A204.1 (cell line): ENCODE measurements at regions not wholly inside any gene's neighbourhood (a gene's known extent, or its start where the extent isn't known, plus 50 kb on each side); places are given as distances from the start of the nearest gene placed in this dataset.

Experiments
- FAIRE-seq: peaks from 2 replicates; lab custom pipeline; 2012; peaks lifted over from hg19 to GRCh38; lab: Jason Lieb, UNC

DNA sequence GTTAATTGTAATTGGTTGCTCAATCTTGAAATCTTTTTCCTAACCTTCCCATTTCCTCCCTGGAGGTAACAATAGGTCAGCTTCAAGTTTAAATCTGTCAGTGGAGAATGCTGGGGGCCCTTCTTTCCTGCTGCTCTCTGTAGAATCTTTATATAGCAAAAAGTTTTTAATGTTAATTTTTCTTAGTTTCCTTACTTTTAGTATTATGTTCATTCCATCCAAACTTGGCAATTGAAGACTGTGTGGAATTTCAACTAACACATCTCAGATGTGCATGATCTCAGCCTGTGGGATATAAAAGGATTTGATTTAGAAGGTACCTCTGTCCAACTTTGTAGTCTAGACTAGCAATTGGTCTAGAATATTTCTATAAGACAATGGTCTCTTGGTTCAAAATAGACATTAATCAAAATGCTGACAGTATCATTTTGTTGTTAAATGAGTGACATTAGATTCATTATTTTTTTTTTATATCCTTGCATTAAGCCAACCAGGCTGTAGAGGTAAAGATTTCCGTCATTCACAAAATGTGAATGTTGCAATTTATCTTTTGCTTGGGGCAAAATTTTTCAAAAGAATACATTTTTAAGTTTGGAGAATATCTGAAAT lies 100.4 kb upstream of the SEMA3A start:
- FAIRE-seq: no peak

DNA sequence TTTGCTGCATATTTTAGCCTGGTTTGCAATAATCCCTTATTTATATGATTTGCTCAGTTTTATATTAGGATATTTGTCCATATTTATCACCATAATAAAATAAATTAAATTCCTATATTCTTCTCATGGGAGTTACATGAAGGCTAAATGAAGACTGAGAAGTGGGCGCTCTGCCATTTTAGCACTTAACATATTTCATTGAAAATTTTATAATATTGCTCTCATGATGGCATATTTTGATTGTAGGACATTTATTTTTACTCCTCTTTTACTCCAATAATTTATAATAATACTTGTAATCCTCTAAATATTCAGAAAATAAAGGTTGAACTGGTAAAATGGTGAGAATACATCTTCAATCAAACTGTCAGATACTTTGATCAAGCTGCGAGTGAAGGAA lies 99.8 kb upstream of the SEMA3A start:
- FAIRE-seq: no peak

DNA sequence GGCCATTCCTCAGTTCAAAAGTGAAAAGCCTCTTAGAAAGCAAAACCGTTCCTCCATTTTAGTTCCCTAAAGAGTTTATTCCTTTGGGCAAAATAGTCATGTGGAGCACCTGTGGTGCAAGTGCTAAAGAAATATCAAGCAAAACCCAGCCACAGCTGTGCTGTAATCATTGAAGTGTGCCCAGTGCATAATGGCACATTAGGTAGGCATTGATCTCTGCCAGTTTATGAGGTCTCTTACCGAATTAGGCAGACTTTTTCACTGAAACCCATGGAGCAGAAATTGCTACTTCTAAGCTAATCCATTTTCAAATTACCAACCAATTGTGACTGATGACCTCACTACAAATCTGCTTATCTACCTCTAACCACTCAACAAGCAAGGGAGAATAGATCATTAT lies 97.2 kb upstream of the SEMA3A start:
- FAIRE-seq: no peak

DNA sequence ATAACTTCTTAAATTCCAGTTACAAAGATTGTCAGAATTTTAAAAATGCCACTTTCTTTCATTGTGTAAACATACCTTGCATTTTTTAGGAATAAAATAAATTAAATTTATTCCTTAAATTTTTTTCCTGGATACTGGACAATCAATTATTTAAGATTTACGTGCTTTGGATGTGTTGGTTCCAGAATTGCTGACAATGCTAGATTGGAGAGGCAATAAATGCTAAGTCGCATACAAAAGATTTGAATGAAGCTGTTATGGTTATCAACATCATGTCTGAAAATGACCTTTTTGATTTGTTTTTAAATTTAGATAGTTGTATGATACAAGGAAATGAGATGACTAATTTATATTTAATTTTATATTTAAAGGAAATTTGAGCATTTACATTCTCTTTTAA lies 89.2 kb upstream of the SEMA3A start:
- no peak for FAIRE-seq

DNA sequence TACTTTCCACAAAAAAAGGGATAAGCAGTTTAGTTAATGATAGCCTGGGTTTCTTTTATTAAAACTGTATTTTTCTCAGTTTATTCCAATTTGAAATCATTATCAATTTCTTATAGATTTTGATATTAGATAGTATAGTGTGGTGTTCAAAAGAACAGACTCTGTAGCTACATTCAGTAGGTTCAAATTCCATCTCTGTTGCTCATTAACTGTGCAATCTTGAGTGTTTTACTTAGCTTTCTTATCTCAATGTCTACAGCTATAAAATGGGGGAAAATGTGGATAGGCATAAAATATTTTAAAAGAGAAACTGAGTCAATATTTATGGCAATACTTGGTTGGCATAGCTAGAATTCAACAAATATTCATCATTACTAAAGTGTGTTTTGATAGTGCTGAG lies 86.9 kb upstream of the SEMA3A start:
- FAIRE-seq: no peak

DNA sequence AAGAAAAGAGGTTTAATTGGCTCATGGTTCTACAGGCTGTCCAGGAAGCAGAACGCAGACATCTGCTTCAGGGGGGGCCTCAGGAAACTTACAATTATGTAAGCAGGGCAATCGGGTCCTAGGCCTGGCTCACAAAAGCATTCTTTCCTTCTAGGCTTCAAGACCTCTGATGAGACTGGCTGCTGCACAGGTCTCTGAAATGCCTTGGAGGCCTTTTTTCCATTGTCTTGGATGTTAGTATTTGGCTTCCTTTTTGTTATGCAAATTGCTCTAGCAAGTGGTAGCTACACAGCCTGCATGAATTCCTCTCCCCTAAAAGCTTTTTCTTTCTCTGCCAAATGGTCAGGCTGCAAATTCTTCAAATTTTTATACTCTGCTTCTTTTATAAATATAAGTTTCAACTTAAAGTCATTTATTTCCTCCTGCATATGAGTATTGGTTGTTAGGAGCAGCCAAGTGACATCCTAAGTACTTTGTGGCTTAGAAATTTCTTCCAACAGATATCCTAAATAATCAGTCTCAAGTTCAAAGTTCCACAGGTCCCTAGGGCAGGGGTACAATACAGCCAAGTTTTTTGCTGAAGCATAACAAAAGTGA lies 83.1 kb upstream of the SEMA3A start:
- no peak for FAIRE-seq

DNA sequence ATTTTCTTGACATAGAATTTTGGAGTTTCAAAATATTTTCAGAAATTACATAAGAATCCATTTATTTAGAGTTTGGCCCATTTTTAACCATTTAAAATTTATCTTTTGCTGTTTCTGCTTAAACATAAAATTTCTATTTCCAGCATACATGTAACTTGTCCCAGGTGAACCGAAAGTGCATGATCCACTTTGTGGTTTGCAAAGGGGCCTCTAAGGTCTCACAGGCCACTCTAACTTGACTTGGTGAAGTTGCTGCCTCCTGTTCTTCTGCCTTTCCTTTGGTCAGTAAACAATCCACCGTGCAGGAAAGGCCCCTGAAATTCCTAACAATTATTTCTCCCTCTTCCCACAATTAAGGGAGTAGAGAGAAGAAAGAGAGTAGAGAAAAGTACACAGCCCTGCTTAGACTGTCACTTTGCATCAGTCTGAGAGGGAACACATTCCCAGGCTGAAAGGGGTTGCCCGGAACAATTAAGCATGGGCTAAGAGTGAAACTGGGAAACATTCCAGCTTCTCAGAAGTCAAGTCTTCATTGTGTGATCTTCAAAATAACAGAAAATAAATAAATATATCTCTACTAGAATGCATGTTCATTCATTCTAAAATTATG lies 79.5 kb upstream of the SEMA3A start:
- no peak for FAIRE-seq

DNA sequence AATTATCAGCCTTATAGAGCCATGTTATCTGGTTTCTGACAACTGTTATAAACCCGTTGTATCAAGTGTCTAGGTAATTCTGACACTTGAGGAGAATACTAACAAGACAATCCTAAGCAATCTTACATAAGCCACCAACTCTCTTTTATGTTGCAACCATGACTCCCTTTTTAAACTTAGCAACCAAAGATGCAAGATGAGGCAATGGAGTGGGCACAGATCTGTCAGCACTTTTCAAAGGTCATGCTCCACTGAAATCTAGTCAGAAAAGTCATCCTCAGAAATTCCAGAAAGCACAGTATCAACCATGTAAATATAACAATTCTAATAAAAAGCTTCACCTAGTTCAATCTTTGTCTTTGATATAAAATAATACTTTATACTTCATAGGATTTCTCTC lies 77.0 kb upstream of the SEMA3A start:
- FAIRE-seq: no peak

DNA sequence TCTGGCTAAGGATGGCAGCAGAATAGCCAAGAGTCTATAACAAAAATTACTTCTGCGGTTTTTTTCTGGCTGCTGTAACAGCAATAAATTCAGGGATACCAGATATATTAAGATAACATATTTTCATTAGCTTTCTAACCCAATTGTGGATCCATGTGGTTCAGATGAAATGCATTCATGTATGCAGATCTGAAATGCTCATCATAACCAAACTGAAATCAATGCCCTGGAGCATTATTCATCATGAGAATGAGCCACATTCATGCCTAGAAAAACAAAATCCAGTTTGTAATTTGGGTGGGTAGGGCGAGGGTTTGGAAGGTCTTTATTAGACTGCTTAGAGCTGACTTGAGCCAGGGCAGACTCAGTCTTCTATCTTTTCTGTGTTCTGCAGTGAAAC lies 69.8 kb upstream of the SEMA3A start:
- no peak for FAIRE-seq

DNA sequence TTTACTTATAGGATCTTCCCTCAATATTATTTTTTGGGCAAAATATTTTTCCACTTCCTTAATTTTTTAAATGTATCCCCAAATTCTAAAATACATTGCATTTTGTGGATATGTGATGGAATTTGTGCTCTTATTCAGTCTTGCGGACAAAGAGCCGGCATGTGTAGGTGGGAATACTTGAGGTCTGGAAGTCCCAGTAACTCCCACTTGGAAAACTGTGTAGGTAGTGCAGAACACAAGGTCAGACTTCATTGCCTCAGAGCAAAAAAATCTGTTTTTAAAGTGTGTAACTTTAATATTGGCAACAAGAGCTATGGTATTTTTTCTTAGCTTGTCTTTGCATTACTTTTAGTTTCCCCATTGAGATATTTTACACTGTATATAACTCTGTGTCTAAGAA lies 68.5 kb upstream of the SEMA3A start:
- FAIRE-seq: no peak

DNA sequence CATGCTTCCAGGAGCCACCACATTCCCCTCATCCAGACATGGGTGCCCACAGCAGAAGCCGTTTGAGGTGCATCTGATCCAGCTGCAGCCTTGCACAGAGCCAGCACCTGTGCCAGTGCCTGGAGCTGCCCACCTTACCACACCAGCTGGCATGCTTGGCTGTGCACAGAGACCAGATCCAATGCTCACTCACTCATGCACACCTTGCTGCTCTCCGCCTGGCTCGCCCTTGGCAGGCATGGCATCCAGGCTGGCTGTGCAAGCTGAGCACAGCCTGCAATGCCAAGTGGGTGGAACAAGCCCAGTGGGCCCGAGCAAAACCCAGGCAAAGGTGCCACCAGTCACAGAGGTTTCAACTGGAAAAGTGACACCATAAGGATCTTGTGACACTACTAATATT lies 66.9 kb upstream of the SEMA3A start:
- FAIRE-seq: no peak

DNA sequence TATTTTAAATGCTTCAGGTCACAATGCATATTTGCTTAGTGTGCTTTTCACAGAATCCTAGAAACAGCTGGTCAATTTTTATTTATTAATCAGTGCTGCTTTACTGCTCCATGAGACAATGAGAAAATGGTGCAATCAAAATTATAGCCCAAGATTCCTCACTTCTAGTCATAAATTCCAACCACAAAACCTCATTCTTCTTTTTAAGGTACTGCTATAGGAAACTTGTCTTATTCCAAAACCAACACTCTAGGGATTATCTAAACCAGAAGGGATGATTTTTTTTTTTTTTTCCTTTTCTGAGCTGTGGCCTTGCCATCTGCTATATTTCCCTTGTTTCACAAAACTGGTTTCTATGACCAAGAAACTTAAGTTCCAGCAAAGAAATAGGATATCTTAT lies 64.0 kb upstream of the SEMA3A start:
- no peak for FAIRE-seq

DNA sequence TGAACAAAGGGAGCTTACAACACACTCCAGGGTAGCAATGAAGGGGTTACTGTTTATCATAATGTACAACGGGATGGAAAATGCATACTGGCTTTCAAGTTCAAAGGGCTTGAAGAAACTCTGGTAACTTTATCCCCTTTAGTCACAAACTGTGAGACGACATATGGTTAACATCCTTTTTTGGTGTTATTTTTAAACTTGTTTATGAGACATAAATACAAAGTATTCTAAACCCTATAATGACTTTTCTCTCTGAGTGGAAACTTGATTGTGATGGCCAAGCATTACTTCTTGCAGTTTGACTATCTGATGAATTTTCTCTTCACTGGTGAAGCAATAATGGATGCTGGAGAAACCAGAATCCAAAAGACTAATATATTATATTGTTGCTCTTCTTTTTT lies 62.0 kb upstream of the SEMA3A start:
- FAIRE-seq: no peak

DNA sequence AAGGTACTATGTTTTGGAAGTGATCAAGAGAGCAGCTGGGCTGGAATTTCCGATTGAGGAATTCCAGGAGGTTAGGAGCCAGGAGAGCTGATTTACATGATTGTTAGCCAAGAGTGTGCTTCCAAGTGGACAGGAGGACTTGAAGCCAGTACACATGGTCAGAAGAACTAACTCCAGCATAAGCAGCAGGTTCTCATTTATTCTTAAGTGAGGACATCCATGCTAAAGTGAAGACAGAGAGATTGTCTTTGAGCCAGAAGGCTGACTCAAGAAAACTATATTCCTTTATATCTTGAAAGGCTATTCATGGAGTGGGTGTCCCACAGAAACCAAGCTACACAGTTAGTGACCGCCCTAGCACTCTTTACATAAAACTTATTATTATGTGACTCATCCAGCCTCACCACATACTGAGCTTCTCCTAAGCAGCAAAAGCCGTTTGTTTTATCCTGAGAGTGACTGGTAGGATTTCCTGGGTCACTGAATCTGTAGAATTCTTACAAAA lies 56.7 kb upstream of the SEMA3A start:
- no peak for FAIRE-seq

DNA sequence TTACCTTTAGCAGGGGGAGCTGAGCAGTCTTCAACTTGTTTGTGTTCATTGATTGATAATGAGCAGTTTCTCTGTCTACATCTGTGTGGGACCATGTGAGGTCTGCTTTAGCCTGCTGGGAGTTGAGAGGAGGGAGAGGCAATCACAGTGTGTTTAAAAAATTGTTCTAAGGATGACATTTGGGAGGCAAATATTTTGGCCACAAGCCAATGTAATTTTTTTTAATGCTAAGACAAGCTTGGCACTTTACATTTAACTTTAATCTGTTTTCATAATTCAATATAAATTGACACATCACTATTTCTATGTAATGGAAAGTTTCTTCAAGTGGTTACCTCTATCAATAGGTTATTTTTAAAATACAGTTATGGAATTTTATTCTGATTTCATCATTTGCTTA lies 55.9 kb upstream of the SEMA3A start:
- FAIRE-seq: no peak

DNA sequence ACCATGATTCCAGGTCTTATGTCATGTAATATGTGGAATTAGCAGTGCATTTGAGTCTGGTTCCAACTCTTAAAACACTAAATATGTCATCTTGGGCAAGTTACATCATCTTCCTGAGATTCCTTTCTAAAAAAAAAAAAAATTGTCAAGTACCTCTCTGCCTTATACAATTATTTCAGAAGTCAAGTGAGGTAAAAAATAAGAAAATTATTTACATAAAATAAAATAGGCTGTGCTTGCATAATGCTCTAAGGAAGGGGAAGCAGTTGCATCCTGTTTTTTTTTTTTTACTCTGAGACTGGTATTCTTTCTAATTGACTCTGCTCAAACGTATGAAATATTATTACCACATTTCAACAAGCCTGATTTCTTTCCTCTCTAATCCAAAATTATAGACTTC lies 55.1 kb upstream of the SEMA3A start:
- FAIRE-seq: no peak

DNA sequence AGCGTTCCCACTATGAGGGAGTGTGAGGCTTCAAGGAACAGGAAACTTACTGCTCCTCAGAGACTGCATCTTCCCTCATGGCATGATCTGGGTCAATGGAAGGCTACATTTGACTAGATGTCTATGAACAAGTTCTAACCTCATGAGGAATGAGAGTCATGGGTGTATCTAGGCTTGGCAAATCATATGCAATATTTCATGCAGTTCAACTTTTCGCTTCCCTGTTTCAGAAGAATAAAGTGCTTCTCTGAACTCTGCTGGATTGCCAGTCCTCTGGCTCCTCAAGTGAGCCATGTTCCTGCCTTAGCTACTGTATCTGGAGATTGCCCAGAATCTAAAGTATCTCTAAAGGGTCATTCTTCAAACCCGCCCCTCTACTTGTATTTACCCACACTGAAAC lies 54.3 kb upstream of the SEMA3A start:
- no peak for FAIRE-seq

DNA sequence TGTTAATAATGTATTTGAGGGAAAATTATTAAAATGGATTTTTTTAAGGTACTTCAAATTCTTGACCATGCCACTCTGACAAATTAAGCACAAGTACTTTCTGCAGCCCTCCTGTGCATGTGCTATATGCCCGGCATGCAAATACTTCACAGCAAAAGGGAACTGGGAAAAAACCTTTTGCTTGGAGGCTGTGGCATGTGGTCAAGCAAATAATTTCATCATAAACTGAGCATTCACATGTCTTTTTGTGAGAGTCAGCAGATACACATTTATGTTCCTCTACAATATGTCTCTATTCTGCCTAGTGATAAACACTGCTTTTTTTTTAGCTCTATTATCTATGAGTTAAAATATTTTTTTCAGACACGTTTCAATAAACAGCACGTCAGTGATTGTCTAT lies 53.7 kb upstream of the SEMA3A start:
- FAIRE-seq: no peak

DNA sequence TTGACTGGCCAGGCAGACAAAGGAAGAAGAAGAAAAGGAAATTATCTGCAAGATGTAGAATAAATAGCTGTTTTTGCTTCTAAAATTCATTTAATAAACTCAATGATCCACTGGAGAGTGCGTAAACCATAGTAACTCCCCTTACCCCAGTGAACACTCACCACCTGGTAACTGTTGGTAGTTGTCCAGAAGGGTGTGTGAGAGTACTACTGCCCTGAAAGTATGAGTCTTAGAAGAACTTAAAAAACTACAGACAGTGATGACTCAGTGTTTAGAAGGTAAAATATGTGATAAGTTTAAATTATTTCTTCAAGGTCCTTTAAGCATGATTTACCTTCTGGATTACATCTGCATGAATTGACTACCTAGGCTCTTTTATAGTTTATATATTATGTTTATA lies 53.0 kb upstream of the SEMA3A start:
- FAIRE-seq: no peak

DNA sequence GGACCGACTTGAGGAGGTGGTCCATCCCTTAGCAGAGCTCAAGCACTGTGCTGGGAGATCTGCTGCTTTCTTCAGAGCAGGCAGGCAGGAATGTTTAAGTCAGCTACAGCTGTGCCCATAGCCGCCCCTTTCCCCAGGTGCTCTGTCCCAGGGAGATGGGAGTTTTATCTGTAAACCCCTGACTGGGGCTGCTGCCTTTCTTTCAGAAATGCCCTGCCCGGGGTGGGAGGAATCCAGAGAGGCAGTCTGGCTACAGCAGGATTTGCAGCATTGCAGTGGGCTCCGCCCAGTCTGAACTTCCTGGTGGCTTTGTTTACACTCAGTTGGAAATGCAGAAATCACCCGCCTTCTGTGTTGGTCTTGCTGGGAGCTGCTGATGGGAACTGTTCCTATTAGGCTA lies 51.2 kb upstream of the SEMA3A start:
- FAIRE-seq: no peak
